ENCODE measurements at regions not wholly inside any gene's neighbourhood (a gene's known extent, or its start where the extent isn't known, plus 50 kb on each side); places are given as distances from the start of the nearest gene placed in this dataset.

DNA sequence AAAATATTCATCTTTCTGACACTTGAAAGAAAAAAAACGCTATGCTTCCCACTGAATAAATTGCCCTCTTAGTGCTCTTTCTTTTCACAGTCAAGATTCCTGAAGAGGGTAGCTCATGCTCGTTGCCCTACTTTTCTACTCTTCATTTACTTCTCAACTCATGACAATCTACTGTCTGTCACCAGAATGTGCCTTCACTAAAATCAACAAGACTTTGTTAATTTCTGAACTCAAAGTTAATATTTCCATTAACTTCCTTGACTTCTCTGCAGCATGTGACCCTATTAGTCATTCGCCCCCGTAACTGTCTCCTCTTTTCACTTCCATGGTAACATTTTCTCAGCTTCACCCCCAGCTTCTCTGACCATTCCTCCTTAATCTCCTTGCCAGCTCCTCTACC, 98.9 kb upstream of the MAPRE2 start:
- TF ChIP-seq, protein P1, sequence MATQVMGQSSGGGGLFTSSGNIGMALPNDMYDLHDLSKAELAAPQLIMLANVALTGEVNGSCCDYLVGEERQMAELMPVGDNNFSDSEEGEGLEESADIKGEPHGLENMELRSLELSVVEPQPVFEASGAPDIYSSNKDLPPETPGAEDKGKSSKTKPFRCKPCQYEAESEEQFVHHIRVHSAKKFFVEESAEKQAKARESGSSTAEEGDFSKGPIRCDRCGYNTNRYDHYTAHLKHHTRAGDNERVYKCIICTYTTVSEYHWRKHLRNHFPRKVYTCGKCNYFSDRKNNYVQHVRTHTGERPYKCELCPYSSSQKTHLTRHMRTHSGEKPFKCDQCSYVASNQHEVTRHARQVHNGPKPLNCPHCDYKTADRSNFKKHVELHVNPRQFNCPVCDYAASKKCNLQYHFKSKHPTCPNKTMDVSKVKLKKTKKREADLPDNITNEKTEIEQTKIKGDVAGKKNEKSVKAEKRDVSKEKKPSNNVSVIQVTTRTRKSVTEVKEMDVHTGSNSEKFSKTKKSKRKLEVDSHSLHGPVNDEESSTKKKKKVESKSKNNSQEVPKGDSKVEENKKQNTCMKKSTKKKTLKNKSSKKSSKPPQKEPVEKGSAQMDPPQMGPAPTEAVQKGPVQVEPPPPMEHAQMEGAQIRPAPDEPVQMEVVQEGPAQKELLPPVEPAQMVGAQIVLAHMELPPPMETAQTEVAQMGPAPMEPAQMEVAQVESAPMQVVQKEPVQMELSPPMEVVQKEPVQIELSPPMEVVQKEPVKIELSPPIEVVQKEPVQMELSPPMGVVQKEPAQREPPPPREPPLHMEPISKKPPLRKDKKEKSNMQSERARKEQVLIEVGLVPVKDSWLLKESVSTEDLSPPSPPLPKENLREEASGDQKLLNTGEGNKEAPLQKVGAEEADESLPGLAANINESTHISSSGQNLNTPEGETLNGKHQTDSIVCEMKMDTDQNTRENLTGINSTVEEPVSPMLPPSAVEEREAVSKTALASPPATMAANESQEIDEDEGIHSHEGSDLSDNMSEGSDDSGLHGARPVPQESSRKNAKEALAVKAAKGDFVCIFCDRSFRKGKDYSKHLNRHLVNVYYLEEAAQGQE (IDR thresholded peaks at IDR 0.05; ENCODE audit: borderline replicate concordance) = no peak
- TF ChIP-seq POLR2AphosphoS5 (IDR thresholded peaks at IDR 0.05) (no peak), RAD21 (conservative IDR thresholded peaks at IDR 0.05) (no peak), EP300 (conservative IDR thresholded peaks at IDR 0.05; ENCODE audit: poor library complexity, severe bottlenecking) (no peak), EZH2 (IDR thresholded peaks at IDR 0.05; ENCODE audit: borderline replicate concordance, insufficient read depth, low read length, poor library complexity, severe bottlenecking) (no peak)
- H3K4me2 ChIP-seq (ENCODE audit: low read length) = no peak overlapping the region
- H3K9ac ChIP-seq (ENCODE audit: low read length) = no peak overlapping the region
- no peaks in the 10 kb centered on the region for H4K20me1 ChIP-seq (ENCODE audit: insufficient read depth)
- no peaks in the 10 kb centered on the region for H3K27me3 ChIP-seq (ENCODE audit: insufficient read depth, low read depth, low read length)
- H3K79me2 ChIP-seq (replicated peaks; ENCODE audit: insufficient read depth, low read length) = no peaks in the 10 kb centered on the region
- H3K4me3 ChIP-seq (ENCODE audit: low read length) = no peak overlapping the region
- H3K9me2 ChIP-seq (ENCODE audit: insufficient read depth, low read length) = no peaks in the 10 kb centered on the region
- H3F3A ChIP-seq (ENCODE audit: insufficient read depth, low read length, poor library complexity, severe bottlenecking) = no peaks in the 10 kb centered on the region
- H3K36me3 ChIP-seq (ENCODE audit: insufficient read depth, low read length) = no peaks in the 10 kb centered on the region
- H3K27ac ChIP-seq (ENCODE audit: low read length) = no peak overlapping the region
- H3K9me3 ChIP-seq (ENCODE audit: low read length) = no peaks in the 10 kb centered on the region
- no peak overlapping the region for H2AFZ ChIP-seq (ENCODE audit: low read depth, low read length)

DNA sequence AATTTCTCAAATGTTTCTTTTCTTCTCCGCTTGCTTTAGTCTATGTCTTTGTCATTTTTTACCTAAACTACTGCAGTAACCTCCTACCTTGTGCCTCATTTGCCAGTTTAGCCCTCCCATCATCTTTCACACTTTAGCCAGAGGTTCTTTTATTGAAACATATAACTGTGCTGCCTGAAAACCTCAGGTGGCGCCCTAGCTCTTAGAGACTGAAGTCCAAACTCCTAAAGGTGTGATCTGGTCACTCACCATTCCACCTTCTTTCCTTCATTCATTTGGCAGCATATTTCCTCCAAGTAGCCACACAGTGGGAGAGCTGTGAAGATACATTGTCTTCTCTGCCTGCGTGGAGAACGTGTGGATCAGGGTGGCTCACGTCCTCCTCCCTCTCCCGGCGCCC, 98.2 kb upstream of the MAPRE2 start:
- H3K9me3 ChIP-seq (ENCODE audit: low read length) = no peaks in the 10 kb centered on the region
- no peak overlapping the region for H2AFZ ChIP-seq (ENCODE audit: low read depth, low read length)
- H3K4me3 ChIP-seq (ENCODE audit: low read length) = no peak overlapping the region
- no peak overlapping the region for H3K4me2 ChIP-seq (ENCODE audit: low read length)
- H4K20me1 ChIP-seq (ENCODE audit: insufficient read depth) = no peaks in the 10 kb centered on the region
- no peaks in the 10 kb centered on the region for H3K27me3 ChIP-seq (ENCODE audit: insufficient read depth, low read depth, low read length)
- no peak overlapping the region for H3K9ac ChIP-seq (ENCODE audit: low read length)
- no peaks in the 10 kb centered on the region for H3K79me2 ChIP-seq (replicated peaks; ENCODE audit: insufficient read depth, low read length)
- no peaks in the 10 kb centered on the region for H3F3A ChIP-seq (ENCODE audit: insufficient read depth, low read length, poor library complexity, severe bottlenecking)
- no peaks in the 10 kb centered on the region for H3K36me3 ChIP-seq (ENCODE audit: insufficient read depth, low read length)
- no peaks in the 10 kb centered on the region for H3K9me2 ChIP-seq (ENCODE audit: insufficient read depth, low read length)
- TF ChIP-seq, protein P1 (IDR thresholded peaks at IDR 0.05; ENCODE audit: borderline replicate concordance) = no peak
- TF ChIP-seq MXI1 (conservative IDR thresholded peaks at IDR 0.05; ENCODE audit: poor library complexity, severe bottlenecking) = no peak
- no peak for TF ChIP-seq SMC3 (conservative IDR thresholded peaks at IDR 0.05; ENCODE audit: poor library complexity)
- no peak for TF ChIP-seq RAD21 (conservative IDR thresholded peaks at IDR 0.05)
- no peak for TF ChIP-seq EZH2 (IDR thresholded peaks at IDR 0.05; ENCODE audit: borderline replicate concordance, insufficient read depth, low read length, poor library complexity, severe bottlenecking)
- TF ChIP-seq TAF1 (IDR thresholded peaks at IDR 0.05; ENCODE audit: low read depth) = no peak
- TF ChIP-seq, protein P2, sequence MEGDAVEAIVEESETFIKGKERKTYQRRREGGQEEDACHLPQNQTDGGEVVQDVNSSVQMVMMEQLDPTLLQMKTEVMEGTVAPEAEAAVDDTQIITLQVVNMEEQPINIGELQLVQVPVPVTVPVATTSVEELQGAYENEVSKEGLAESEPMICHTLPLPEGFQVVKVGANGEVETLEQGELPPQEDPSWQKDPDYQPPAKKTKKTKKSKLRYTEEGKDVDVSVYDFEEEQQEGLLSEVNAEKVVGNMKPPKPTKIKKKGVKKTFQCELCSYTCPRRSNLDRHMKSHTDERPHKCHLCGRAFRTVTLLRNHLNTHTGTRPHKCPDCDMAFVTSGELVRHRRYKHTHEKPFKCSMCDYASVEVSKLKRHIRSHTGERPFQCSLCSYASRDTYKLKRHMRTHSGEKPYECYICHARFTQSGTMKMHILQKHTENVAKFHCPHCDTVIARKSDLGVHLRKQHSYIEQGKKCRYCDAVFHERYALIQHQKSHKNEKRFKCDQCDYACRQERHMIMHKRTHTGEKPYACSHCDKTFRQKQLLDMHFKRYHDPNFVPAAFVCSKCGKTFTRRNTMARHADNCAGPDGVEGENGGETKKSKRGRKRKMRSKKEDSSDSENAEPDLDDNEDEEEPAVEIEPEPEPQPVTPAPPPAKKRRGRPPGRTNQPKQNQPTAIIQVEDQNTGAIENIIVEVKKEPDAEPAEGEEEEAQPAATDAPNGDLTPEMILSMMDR (IDR thresholded peaks at IDR 0.05; ENCODE audit: poor library complexity, severe bottlenecking) = no peak
- TF ChIP-seq POLR2AphosphoS5 (IDR thresholded peaks at IDR 0.05) = no peak
- TF ChIP-seq EP300 (conservative IDR thresholded peaks at IDR 0.05; ENCODE audit: poor library complexity, severe bottlenecking) = no peak
- H3K27ac ChIP-seq (ENCODE audit: low read length) = no peak overlapping the region
